Spleen (tissue), 3 donors: ENCODE measurements at regions not wholly inside any gene's neighbourhood (a gene's known extent, or its start where the extent isn't known, plus 50 kb on each side); places are given as distances from the start of the nearest gene placed in this dataset.

ENCODE experiments used
- POLR2A ChIP-seq, 3 donors: fragments of 450-650 bp; IDR thresholded peaks; one replicate each; pipeline ENCODE4 v1.5.1; 2017; ENCODE audit warnings: antibody characterized with exemption in 3 of 3, mild to moderate bottlenecking in 1 of 3
- POLR2AphosphoS5 ChIP-seq, 3 donors: sonication (generic); formaldehyde crosslinking; IDR thresholded peaks; one replicate each; pipeline ENCODE4 v1.5.1; 2017; ENCODE audit warnings: antibody characterized with exemption in 3 of 3

DNA sequence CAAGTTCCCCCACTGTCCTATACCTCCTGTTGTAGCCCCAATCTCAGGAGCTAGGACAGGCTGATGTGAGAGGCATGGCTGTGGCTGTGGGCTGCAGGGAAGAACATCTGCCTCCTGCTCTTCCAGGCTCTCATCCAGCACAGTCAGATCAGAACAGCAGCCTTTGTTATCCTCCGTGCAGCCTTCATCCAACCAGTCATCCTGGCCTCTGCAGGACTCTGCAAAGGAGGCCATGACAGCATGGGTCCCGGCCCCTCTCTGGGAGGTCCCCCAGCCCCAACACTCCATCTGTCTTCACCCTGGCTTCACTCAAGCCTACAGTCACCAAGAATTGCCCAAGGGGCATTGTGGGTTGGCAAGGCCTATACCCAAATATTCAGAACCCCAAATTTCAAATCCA is 223.2 kb upstream of the COPS8 start:
- TF ChIP-seq POLR2A (IDR thresholded peaks at IDR 0.05) (no peak), POLR2AphosphoS5 (IDR thresholded peaks at IDR 0.05) (no peak)
